GM19023 (cell line): ENCODE measurements at regions not wholly inside any gene's neighbourhood (a gene's known extent, or its start where the extent isn't known, plus 50 kb on each side); places are given as distances from the start of the nearest gene placed in this dataset.
"Not testable (repeated sequence)": the region's sequence is repeated elsewhere in the genome, so short reads cannot be mapped to it uniquely, and the experiment has no call there.

ENCODE experiments used
- ATAC-seq: cut with Tn5 transposase; IDR thresholded peaks from one replicate; pipeline ENCODE4 v1.9.1; 2021; ENCODE audit warnings: mild to moderate bottlenecking, moderate library complexity; ENCODE audit not compliant: unreplicated experiment

DNA sequence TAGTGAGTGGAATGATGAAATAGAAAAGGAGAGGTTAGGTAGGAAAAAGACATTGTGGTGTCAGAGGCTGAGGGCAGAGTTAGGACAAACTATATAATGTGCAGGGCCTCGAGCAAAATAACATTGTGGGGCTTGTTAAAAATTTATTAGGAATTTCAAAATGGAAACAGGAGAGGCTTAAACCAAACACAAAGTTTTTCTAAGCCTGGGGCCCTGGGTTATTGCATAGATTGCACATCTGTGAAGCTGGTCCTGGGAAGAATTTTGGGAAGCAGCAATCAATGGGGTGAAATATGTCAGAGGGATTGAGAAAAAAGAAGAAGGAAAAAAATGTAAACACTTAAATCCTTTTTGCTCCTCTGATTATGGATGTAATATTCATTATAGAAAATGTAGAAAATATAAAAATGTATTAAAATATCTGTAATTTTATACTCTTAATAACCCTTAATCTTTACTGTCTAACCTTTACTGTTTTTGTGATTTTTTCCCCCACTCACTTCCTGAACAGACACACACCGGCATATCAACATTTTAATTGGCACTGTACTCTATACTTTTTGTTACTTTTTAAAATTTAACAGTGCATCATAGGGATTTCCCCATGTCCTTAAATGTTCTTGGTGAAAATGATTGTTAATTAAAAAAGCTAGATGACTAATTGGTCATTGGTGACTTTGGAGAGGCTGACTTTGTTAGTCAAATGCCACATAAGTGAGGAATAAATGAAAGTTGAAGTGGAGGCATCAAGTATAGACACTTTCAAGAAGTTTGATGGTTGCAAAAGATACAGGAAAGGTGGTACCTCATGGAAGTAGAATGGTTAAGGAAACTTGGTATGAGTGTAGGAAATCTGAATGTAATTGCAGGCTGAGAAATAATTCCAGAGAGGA, 183.4 kb downstream of the NFKBIZ start:
- ATAC-seq, result no peak

DNA sequence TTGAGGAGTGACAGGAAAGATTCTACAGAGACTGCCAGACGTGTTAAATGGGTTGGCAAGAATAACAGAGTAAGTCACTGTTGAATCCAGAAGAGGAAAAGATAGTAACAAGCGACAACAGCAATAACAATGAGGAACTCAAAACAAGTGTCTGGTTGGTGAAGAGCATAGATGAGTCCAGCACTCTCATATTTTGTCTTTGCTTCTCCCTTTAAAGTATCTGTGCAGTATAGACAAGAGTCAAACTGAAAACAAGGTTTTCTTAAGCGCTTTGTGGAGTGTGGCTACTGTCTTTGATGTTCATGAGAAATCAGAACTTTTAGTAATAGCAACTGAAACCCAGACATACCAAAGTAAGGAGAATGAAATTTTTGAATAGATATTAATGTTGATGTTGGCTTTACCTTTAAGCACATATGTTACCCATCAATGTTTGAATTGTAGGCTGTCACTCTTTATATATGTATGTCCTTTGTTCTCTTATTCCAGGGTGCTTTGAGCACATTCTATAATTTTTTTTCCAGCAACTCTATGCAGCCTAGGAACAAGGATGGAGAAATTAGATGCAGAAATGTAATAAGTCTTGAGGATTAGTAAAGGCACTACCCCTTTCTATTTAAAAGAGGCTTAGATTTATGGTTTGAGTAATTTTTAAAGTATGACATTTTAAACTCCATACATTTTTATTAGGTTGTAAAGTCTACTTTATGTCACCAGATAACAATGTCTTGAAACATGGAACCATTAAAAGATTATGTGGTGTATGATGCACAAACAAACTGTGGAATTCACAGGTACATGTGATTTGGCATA, 185.5 kb downstream of the NFKBIZ start:
- ATAC-seq, result no peak

DNA sequence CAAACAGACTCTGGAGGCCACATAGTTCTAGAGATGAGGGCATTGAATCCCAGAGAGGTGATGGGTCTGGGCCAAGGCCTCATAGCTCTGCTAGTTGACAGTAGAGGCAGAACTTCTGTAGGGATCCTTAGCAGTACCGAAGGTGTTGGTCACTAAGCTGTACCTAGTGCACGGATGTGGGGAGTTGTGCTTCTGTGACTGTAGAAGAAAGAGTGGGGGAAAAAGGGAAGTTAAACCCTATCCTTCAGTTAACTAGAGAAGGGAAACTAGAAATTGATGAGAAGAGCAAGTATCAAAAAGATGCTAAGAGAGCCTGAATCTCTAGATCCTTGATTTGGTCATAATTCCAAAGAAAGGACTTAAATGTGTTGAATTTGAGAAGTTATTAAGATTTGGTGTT, 186.7 kb downstream of the NFKBIZ start:
- no peak for ATAC-seq

DNA sequence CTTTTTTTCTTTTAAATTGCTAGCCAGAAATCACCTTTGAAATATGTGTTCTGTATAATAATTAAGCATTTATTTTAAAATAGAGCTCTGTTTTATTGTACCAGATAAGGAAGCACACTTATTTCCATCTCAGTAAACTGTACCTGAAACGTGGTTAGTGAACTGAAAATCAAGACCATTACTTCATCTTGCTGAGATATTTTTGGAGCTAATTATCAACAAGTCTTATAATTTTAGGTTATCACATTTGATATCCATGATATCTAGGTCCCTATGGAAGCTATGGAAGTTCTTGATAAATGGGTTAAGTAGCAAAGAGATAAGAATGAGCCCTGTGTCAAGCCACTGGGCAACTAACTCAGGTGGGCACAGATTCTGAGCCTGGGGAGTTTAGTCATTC, 187.2 kb downstream of the NFKBIZ start:
- no peak for ATAC-seq

DNA sequence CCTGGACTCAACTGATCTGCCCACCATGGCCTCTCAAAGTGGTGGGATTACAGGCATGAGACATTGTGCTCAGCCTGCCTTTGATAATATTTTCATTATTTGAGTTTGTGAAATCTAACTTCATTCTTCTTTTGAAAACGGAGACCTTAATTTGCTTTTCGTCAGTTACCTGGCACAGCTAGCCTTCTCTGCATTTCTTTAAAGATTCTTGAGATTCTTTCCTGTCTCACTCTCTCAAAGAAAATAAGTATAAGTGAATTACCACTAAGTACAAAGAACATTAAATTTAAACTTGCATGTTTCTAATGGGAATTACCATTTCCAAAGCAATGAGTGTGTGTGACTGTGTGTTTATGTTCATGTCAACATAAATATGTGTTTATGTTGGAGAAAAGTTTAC, 187.9 kb downstream of the NFKBIZ start:
- ATAC-seq, result no peak

DNA sequence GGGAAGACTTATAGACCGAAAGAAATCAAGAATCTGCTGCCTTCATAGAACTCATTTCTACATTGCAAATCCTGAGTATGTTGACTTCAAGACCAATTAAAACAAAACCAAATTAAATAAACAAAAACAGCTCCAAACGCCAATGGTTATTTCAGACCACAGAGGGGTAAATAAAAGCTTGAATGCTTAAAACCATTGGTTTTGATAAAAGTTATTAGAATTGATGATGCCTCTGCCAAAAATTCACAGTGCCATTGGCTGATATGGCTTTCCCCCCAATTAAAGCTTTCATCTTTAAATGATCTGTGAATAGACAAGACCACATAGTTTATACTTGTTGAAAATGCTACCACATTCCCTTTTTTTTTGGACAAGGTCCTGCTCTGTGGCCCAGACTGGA, 188.5 kb downstream of the NFKBIZ start:
- ATAC-seq, result no peak

DNA sequence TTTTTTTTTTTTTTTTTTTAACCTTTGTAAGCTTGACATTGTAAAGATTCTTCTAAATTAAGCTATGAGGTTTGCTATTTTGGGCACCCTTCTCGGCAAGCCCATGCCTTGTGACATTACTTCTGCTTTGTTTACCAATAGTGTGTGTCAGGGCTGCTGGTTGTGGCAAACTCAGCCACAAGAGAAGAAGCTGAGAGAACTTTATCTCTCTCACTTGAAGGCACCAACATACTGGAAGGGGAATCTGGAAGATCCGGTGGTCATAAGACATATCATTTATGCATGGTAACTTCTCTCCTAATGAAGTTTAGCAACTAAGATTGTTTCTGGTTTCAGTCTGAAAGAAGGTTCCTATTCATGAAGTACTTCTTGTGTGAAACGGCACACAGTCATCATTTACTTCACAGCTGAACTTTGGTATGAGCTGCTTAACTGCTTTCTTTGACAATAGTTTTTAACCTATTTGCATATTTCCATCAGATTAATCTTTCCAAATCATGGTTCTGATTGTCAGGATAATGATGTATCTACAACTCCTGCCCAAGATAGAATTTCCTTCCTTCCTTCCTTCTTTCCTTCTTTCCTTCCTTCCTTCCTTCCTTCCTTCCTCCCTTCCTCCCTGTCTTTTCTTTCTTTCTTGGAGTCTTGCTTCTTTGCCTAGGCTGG, 189.3 kb downstream of the NFKBIZ start:
- ATAC-seq, result peak; percentile 91

DNA sequence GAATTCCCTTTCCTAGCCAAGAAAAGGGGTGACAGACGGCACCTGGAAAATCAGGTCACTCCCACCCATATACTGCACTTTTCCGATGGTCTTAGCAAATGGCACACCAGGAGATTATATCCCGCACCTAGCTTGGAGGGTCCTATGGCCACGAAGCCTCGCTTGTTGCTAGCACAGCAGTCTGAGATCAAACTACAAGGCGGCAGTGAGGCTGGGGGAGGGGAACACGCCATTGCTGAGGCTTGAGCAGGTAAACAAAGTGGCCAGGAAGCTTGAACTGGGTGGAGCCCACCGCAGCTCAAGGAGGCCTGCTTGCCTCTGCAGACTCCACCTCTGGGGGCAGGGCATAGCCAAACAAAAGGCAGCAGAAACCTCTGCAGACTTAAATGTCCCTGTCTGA, 190.8 kb downstream of the NFKBIZ start:
- not testable (repeated sequence) for ATAC-seq

DNA sequence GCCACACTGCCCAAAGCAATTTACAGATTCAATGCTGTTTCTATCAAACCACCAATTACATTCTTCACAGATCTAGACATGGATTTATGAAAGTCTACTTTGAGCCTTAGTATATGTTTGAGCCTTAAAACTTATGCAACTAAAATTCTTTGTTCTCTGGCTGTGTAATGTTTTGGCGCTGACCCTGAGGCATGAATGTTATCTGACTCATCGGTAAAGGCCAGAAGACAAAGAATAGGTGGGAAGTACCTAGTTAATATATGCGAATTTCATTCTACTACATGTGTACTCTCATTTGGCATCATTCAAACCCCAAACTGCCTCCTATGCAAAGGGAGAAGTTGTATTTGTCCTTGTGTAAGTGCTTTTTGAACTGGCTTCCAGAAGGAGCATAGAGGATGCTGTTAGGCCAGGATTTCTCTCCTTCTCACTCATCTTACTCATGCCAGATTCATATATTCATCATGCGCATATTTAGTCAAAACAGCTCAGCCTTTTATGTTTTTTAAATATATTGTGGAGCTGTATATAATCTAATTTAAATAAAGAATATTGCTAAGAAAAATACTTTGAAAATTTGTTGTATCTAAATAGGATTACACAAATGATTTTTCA, 204.2 kb downstream of the NFKBIZ start:
- ATAC-seq, result peak; percentile 65

DNA sequence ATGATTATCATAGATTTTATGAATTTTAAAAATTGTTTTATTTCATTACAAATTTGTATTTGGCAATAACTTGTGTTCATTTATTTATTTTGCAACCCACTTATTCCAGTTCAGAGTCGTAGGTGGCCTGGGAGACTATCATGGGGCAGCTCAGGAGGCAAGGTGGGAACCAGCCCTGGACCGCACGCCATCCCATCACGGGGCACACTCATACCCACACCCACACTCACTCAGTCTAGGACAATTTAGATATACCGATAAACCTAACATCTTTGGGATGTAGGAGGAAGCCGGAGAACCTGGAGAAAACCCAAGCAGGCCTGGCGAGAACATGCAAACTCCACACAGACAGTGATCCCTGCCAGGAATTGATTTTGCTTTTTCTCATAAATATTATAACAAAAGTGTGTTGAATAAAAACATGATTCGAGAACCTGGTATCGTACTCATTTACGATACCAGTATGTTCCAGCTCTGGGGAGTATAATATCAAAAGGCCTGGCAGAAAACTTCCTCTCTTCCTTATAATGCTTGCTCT, 205.3 kb downstream of the NFKBIZ start:
- ATAC-seq, result no peak

DNA sequence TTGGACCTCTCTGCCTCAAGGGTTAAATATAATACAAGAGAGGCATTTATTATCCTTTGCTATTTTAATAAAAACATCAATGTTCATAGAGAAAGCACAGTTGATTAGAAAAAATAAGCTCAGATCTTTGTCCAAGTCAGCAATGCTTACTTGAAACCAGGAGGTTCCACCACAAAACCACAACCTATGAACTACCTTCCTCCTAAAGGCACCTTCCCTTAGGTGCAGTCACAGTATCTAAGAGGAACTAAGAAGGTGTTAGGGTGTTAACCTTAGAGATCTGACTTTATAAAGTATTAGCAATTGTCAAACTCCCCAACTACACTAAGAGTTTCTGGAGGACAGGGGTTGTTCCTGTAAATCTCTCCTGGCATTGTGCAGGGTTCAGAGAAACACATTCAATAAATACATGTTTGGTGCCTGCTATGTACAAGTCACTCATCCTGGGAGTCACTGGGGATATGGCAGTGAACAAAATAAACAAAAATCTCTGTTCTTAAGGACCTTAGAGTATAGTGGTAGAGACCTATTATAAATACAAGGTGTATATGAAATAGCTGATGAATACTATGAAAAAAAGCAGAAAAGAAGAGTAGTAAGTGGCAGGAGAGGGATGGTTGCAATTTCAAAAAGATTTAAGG, 208.6 kb downstream of the NFKBIZ start:
- ATAC-seq, result peak; percentile 71

DNA sequence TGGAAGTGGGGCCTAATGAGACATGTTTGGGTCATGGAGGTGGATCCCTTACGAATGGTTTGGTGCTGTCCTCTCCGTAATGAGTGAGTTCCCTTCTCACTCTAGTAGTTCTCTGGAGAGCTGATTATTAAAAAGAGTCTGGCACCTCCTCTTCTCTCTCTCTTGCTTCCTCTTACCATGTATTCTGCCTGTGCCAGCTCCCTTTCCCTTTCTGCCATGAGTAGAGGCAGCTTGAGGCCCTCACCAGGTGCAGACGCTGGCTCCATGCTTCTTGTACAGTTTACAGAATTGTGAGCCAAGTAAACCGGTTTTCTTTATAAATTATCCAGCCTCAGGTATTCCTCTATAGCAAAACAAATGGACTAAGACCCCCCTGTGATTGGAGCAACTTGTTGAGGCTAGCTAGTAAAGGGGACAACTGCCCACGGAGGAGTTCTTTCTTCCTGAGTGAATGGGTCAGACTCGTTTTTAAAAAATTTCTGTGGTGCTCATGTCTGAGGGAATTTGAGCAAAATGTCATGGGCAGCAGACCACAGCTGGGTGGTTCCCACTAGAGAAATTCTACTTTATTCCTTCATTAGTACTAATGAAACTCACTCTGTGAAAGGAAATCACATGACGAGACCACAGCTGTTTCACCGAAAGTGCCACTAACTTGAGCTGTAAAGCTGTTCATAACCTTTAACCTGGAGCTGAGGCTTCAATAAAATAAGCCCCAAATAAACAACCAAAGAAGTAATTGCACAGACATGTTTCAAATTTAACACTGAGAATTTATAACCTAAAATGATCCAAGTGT, 210.0 kb downstream of the NFKBIZ start:
- peak; percentile 78 for ATAC-seq

DNA sequence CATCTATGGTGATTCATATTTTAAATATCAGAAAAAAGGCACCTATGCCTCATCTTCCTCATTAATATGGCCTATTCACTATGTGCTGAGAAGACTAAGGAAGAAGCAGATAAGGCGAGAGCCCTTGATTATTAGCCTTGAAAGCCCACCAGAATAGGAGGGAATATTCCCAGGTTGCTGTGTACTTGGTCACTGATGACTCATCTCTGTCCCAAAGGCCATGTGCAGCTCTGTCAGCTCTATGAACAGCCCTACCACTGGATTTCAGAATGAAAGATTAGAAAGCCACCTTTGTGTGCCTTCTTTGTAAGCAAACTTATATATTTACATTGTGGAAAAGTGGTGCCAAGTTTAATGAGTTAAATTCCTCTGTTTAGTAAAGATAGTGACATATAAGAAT, 211.5 kb downstream of the NFKBIZ start:
- ATAC-seq, result no peak

DNA sequence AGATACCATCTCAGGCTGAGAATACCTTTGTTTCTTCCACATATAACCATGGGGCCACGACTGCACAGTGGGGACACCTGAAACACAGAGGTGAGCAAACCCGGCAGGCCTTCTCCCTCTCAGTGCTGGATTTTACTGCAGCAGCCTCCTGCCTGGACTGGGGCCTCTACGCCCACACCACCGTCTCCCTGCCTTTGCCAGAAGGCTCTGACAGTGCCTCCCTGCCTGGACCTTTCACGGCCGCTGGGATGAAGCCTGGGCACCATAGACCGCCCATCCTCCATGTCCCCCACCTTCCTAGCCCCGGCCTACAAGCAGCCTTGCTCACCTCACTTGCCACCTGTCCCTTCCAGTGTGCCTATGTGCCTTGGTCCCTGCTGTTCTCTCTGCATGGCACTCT, 214.3 kb downstream of the NFKBIZ start:
- ATAC-seq, result no peak

DNA sequence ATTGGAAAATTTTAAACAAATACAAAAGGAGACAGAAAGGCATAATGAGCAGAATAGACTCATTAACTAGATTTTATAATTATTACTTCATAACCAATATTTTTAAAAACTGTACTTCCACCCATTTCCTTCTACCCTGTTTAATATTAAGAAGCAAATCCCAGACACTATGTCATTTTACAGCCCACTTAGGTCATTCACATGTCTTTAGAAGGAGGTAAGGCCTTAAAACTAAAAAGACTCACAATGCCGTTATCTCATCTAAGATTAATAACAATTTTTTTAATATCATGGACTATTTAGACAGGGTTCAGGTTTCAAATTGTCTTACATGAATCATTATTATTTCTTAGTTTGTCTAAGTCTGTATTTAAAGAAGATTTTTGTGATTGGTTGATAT, 217.2 kb downstream of the NFKBIZ start:
- no peak for ATAC-seq

DNA sequence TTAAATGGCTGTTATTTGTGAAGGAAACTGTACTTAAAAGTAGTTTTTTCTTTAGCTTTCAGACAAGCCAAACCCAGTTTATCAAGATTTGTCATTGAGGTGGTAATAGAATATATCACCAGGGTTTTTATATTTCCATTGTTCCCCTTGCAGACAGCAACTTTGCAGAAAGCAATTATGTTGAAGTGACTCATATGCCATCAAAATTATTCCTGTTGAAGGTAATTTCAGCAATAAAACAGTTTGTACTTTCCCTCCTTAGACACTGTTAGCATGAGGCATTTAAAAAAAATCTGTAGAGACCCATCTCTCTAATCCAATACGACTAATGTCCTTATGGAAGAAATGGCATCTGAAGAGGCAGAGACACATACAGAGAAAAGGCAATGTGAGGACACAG, 219.0 kb downstream of the NFKBIZ start:
- ATAC-seq, result no peak

DNA sequence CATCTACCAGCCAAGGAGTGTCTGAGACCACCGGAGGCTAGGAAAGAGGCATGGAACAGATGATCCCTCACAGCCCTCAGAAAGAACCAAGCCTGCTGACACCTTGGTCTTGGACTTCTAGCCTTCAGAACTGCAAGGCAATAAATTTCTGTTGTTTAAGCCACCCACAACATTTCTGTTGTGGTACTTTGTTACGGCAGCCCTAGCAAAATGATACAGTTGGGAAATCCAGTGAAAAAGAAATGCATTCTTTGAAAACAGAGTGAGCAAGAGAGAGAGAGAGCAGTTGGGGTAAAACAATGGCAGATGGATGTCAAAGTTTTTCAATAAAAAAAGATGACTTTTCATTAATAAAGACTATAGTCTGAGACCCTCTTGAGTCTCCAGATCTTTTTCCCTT, 219.4 kb downstream of the NFKBIZ start:
- no peak for ATAC-seq

DNA sequence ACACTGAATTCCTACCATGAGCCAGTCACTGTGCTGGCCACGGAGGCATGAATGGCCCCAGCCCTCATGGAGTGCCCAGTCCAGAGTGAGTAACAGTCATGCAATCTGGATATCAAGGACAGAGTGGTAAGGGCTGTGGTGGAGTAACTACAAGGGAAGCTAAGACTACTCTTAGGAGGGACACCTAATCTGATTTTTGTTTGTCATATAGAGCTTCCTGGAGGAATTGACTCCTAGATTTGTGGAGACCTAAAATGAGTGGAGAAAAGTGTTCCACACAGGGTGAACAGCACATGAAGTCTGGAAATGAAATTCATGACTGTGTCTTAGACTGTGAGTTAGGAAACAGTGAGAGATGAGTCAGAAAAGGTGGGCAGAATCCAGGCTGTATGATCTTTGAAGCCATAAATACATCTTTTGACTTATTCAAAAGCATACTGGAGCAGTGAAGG, 219.9 kb downstream of the NFKBIZ start:
- no peak for ATAC-seq

DNA sequence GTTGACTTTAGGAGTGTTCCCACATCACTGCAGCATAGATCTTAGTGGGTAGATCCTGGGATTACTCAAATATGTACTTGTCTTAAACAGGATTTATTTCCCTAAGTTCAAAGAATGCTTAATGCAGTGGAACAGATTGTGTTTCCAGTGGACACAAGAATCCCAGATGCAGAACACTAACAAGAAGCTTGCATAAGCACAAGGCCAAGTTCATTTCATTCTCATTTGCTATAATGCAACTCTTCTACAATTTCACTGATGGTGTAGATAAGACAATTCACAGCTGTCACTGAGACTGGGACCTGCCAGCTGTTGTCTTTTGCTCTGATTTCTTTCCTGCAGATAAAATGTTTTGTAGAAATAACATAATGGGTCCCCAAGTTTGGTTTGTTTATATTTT, 225.6 kb downstream of the NFKBIZ start:
- ATAC-seq, result no peak

DNA sequence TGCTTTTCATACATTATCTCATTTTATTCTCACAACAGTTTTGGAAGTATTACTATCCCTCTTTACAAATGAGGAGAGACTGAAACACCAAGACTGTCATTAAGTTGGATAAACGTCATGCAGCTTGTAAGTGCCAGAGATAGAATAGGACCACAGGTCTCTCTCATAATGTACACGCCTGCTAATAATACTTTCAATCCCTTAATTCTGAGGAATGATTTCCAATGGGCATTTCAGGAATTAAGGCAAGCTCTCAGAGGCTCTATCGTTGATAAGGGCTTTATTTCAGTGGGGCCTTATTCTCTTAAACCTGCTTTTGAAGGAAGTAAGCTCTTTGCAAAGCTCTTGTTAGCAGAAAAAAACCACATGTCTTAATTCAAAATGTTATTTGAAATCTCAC, 229.1 kb downstream of the NFKBIZ start:
- no peak for ATAC-seq
